ENCODE measurements at regions not wholly inside any gene's neighbourhood (a gene's known extent, or its start where the extent isn't known, plus 50 kb on each side); places are given as distances from the start of the nearest gene placed in this dataset.

GRCh38 chr11:80440835-80441234 is 1000.0 kb upstream of the TENM4 start:
- no peak for TF ChIP-seq CTCF (IDR thresholded peaks at IDR 0.05)
- no peak for TF ChIP-seq POLR2AphosphoS5 (IDR thresholded peaks at IDR 0.05; ENCODE audit: low read depth, low read length)

All from Panc1 (cell line).